ENCODE measurements at regions not wholly inside any gene's neighbourhood (a gene's known extent, or its start where the extent isn't known, plus 50 kb on each side); places are given as distances from the start of the nearest gene placed in this dataset.

DNA sequence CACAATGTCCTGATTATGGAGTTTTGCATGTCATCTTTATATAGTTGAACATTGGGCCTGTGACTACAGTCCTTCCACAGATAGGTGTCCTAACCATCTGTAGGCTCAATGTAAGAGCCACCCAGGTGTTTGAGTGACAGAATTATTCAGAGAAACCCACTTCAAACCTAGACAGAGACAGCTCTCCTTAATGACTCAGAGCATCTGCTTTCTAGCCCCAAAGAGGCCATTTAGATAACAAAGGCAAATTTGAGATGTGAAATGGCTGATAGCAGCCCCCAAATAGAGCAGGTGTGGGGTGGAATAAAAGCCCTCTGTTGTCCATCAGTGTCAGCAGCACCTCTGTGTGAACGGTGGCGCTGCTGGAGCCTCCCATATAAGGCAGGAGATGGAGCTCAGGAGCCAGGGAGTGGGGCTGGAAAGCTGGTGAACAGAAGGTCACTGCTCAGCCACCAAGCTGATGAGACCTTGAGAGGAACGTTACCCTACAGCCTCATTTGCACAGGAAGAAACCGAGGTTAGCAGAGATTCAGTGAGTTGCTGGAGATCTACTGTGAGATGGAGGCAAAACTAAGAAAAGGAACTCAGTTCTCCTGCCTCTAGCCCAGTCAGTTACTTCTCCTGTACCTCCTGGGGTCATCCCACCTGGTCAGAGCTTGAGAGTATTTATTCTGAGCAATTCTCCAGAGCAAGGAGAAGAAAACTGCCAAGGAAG is 153.3 kb upstream of the LNX1 start:
- no peaks in the 10 kb centered on the region for H3K36me3 ChIP-seq (ENCODE audit: insufficient read depth, low read length)
- no peaks in the 10 kb centered on the region for H3K4me1 ChIP-seq (ENCODE audit: insufficient read depth, low read length)
- H4K20me1 ChIP-seq (ENCODE audit: insufficient read depth, low read length), result no peaks in the 10 kb centered on the region
- no peak for ATAC-seq (ENCODE audit: insufficient read depth, low read depth)
- no peak for DNase-seq
- no peak overlapping the region for H3K9ac ChIP-seq (ENCODE audit: low read depth, low read length)
- no peak overlapping the region for H2AFZ ChIP-seq (ENCODE audit: low read depth, low read length)
- H3K27ac ChIP-seq (ENCODE audit: low read length), result no peak overlapping the region
- no peaks in the 10 kb centered on the region for H3K9me3 ChIP-seq (ENCODE audit: insufficient read depth, low read length, severe bottlenecking)
- TF ChIP-seq, protein P1, sequence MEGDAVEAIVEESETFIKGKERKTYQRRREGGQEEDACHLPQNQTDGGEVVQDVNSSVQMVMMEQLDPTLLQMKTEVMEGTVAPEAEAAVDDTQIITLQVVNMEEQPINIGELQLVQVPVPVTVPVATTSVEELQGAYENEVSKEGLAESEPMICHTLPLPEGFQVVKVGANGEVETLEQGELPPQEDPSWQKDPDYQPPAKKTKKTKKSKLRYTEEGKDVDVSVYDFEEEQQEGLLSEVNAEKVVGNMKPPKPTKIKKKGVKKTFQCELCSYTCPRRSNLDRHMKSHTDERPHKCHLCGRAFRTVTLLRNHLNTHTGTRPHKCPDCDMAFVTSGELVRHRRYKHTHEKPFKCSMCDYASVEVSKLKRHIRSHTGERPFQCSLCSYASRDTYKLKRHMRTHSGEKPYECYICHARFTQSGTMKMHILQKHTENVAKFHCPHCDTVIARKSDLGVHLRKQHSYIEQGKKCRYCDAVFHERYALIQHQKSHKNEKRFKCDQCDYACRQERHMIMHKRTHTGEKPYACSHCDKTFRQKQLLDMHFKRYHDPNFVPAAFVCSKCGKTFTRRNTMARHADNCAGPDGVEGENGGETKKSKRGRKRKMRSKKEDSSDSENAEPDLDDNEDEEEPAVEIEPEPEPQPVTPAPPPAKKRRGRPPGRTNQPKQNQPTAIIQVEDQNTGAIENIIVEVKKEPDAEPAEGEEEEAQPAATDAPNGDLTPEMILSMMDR (IDR thresholded peaks at IDR 0.05; ENCODE audit: borderline replicate concordance, extremely low read depth, low read length, poor library complexity, severe bottlenecking), result no peak
- no peak for TF ChIP-seq EZH2 (IDR thresholded peaks at IDR 0.05; ENCODE audit: borderline replicate concordance, low read depth, low read length, severe bottlenecking)
- H3K4me3 ChIP-seq (ENCODE audit: low read depth in 1 of 2, low read length in 2 of 2), result no peak overlapping the region
- no peak overlapping the region for H3K4me2 ChIP-seq (ENCODE audit: insufficient read depth, low read length)
- no peaks in the 10 kb centered on the region for H3K79me2 ChIP-seq (ENCODE audit: insufficient read depth, low read length)
- H3K27me3 ChIP-seq (ENCODE audit: insufficient read depth, low read length, poor library complexity), result no peaks in the 10 kb centered on the region

DNA sequence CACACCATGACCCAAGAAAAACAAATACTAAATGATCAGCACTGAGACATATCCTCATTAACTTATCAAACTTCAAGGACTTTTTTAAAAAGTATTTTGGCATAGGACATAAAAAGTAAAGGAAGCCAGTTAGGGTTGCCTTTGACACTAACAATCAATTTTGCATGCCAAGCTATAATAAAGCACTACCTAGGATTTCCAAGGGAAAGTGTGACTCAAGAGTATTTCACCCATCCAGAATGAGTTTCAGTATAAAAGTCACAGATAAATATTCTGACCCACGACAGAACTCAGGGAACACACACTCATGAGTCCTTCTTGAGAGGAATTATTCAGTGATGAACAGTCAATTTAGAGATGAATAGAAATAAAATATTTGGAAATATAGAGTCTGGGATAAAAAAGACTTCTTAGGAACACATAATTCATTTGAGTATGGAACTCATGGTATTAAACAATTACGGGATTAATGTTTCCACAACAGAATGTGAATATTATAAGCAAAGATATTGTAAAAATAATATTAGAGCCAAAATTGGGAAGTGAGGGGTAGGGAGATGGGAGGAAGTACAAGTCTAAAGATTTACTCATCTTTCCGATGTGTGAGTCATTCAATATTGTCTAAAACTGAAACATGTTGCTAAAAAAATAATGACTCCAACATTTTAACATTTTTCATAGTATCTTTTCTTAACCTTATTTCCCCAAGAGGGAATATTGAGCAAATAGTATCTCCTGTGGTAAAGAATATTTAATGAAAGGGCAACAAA is 143.5 kb upstream of the LNX1 start:
- Histone ChIP-seq H4K20me1 (ENCODE audit: insufficient read depth, low read length) (no peaks in the 10 kb centered on the region), H3K27ac (ENCODE audit: low read length) (no peak overlapping the region), H2AFZ (ENCODE audit: low read depth, low read length) (no peak overlapping the region), H3K4me3 (ENCODE audit: low read depth in 1 of 2, low read length in 2 of 2) (no peak overlapping the region), H3K36me3 (ENCODE audit: insufficient read depth, low read length) (no peaks in the 10 kb centered on the region), H3K9ac (ENCODE audit: low read depth, low read length) (no peak overlapping the region), H3K27me3 (ENCODE audit: insufficient read depth, low read length, poor library complexity) (no peaks in the 10 kb centered on the region), H3K79me2 (ENCODE audit: insufficient read depth, low read length) (no peaks in the 10 kb centered on the region), H3K4me2 (ENCODE audit: insufficient read depth, low read length) (no peak overlapping the region), H3K4me1 (ENCODE audit: insufficient read depth, low read length) (no peaks in the 10 kb centered on the region), H3K9me3 (ENCODE audit: insufficient read depth, low read length, severe bottlenecking) (no peaks in the 10 kb centered on the region)
- TF ChIP-seq, protein P1 (IDR thresholded peaks at IDR 0.05; ENCODE audit: borderline replicate concordance, extremely low read depth, low read length, poor library complexity, severe bottlenecking), result no peak
- no peak for DNase-seq
- ATAC-seq (ENCODE audit: insufficient read depth, low read depth), result no peak

- H3K4me1 ChIP-seq (ENCODE audit: insufficient read depth, low read length), result no peaks in the 10 kb centered on the region
- no peaks in the 10 kb centered on the region for H4K20me1 ChIP-seq (ENCODE audit: insufficient read depth, low read length)
- no peak overlapping the region for H2AFZ ChIP-seq (ENCODE audit: low read depth, low read length)
- H3K27me3 ChIP-seq (ENCODE audit: insufficient read depth, low read length, poor library complexity), result no peaks in the 10 kb centered on the region
- H3K4me3 ChIP-seq (ENCODE audit: low read depth in 1 of 2, low read length in 2 of 2), result no peak overlapping the region
- no peak for TF ChIP-seq EZH2 (IDR thresholded peaks at IDR 0.05; ENCODE audit: borderline replicate concordance, low read depth, low read length, severe bottlenecking)
- TF ChIP-seq, protein P1 (IDR thresholded peaks at IDR 0.05; ENCODE audit: borderline replicate concordance, extremely low read depth, low read length, poor library complexity, severe bottlenecking), result no peak
- H3K9ac ChIP-seq (ENCODE audit: low read depth, low read length), result no peak overlapping the region
- H3K4me2 ChIP-seq (ENCODE audit: insufficient read depth, low read length), result no peak overlapping the region
- H3K36me3 ChIP-seq (ENCODE audit: insufficient read depth, low read length), result no peaks in the 10 kb centered on the region
- H3K79me2 ChIP-seq (ENCODE audit: insufficient read depth, low read length), result no peaks in the 10 kb centered on the region
- no peak for ATAC-seq (ENCODE audit: insufficient read depth, low read depth)
- no peaks in the 10 kb centered on the region for H3K9me3 ChIP-seq (ENCODE audit: insufficient read depth, low read length, severe bottlenecking)
- H3K27ac ChIP-seq (ENCODE audit: low read length), result no peak overlapping the region
- DNase-seq, result no peak
Observed at GRCh38 chr4:53734182-53734581, 142.9 kb upstream of the LNX1 start.
